ENCODE measurements at regions not wholly inside any gene's neighbourhood (a gene's known extent, or its start where the extent isn't known, plus 50 kb on each side); places are given as distances from the start of the nearest gene placed in this dataset.

DNA sequence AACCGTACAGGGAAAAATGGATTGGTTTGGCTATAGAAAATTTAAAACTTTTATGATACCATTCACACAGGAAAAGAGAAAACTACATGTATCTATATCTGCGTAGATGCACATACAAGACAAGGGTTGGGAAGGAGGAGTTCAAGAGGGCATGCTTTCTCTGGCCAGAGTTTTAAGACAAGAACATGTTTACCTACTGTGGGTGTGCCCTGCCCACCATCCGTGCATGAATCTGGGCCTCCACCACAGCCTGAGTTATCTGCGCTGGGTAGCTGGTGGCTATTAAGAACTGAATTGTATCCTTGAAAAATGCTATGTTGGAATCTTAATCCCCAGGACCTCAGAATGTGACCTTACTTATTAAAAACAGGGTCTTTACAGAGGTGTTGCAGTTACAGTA is 151.6 kb downstream of the AASDH start:
- WGBS, 2 donors (ENCODE audit: low coverage in 1 of 2), result 87 to 92% methylated on average over 2 to 4 of the region's 4 CpGs
- no peak overlapping the region for H3K4me3 ChIP-seq
- H3K4me1 ChIP-seq, result no peaks in the 10 kb centered on the region
- H3K27ac ChIP-seq, result no peak overlapping the region
- H3K27me3 ChIP-seq, result no peaks in the 10 kb centered on the region
- no peaks in the 10 kb centered on the region for H3K36me3 ChIP-seq
- no peak for TF ChIP-seq POLR2AphosphoS5 (IDR thresholded peaks at IDR 0.05)
- TF ChIP-seq, protein P1, sequence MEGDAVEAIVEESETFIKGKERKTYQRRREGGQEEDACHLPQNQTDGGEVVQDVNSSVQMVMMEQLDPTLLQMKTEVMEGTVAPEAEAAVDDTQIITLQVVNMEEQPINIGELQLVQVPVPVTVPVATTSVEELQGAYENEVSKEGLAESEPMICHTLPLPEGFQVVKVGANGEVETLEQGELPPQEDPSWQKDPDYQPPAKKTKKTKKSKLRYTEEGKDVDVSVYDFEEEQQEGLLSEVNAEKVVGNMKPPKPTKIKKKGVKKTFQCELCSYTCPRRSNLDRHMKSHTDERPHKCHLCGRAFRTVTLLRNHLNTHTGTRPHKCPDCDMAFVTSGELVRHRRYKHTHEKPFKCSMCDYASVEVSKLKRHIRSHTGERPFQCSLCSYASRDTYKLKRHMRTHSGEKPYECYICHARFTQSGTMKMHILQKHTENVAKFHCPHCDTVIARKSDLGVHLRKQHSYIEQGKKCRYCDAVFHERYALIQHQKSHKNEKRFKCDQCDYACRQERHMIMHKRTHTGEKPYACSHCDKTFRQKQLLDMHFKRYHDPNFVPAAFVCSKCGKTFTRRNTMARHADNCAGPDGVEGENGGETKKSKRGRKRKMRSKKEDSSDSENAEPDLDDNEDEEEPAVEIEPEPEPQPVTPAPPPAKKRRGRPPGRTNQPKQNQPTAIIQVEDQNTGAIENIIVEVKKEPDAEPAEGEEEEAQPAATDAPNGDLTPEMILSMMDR (IDR thresholded peaks at IDR 0.05), result no peak
- no peak for TF ChIP-seq POLR2A (IDR thresholded peaks at IDR 0.05)
- no peak for TF ChIP-seq EP300 (IDR thresholded peaks at IDR 0.05)
- no peak for ATAC-seq
- peaks cover 0 to 9% (median 0%) of the 10 kb centered on the region in 3 donors for H3K9me3 ChIP-seq

DNA sequence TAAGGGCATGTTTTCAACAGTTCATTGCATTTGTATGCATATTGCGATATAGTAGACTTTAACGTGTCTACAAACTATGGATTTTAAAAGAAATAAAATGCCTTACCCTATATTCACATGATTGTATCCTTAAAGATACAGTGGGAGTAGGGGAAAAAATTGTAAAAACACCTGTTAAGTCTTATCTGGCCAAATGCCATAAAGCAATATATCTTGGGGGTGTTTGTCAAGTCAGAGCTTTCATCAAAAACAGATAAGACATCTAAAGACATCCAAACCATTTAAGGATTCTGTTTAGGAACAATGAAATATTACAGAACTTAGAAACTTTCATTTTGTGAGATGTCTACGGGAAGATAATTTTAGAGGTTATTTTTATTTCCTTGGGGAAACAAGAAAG is 152.3 kb downstream of the AASDH start:
- no peak for TF ChIP-seq POLR2A (IDR thresholded peaks at IDR 0.05)
- ATAC-seq, result no peak
- no peaks in the 10 kb centered on the region for H3K36me3 ChIP-seq
- H3K4me3 ChIP-seq, result no peak overlapping the region
- WGBS, 2 donors (ENCODE audit: low coverage in 1 of 2), result 72 to 83% methylated on average over 3 of the region's 3 CpGs
- no peaks in the 10 kb centered on the region for H3K4me1 ChIP-seq
- H3K27ac ChIP-seq, result no peak overlapping the region
- H3K27me3 ChIP-seq, result no peaks in the 10 kb centered on the region
- H3K9me3 ChIP-seq, result peaks cover 0 to 9% (median 0%) of the 10 kb centered on the region in 3 donors

DNA sequence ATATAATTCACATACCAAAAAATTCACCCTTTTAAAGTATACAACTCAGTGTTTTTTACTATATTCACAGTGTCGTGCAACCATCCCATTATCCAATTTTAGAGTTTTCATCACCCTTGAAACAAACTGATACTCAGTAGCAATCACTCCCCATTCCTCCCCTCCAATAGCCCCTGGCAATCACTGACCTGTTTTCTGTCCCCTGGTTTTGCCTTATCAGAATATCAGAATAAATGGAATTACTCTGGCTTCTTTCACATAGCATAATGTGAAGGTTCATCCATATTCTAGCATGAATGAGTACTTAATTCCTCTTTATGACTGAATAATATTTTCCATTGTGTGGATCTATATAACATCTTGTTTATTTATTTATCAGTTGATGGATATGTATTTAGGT is 153.2 kb downstream of the AASDH start:
- WGBS, 2 donors (ENCODE audit: low coverage in 1 of 2), result 94 to 100% methylated on average over 1 of the region's 1 CpG
- Histone ChIP-seq H3K27ac (no peak overlapping the region), H3K27me3 (no peaks in the 10 kb centered on the region)

DNA sequence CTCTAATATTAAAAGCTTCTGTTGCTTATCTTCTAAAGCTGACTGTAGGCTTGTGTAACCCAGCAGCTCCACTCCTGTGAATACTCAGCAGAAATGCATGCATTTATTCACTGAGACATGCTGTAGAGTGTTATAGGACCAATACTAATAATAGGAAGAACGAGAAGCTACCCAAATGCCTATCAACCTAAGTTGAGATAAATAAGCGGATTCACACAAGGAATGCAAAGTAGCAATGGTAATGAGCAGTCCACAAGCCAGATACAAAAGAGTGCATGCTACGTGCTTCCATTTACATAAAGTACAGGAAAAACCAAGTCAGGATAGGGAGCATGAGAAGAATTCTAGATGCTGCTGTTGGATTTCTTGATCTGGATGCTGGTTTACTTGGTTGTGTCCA is 155.9 kb downstream of the AASDH start:
- peaks cover 0 to 15% (median 0%) of the 10 kb centered on the region in 3 donors for H3K9me3 ChIP-seq
- H3K36me3 ChIP-seq, result no peaks in the 10 kb centered on the region
- 78% methylated on average over 3 of the region's 3 CpGs for WGBS, 2 donors (ENCODE audit: low coverage in 1 of 2)
- no peak for ATAC-seq
- TF ChIP-seq POLR2A (IDR thresholded peaks at IDR 0.05) (no peak), POLR2AphosphoS5 (IDR thresholded peaks at IDR 0.05) (no peak), EP300 (IDR thresholded peaks at IDR 0.05) (no peak)
- TF ChIP-seq, protein P1 (IDR thresholded peaks at IDR 0.05), result no peak
- no peak overlapping the region for H3K4me3 ChIP-seq
- no peaks in the 10 kb centered on the region for H3K27me3 ChIP-seq
- no peak overlapping the region for H3K27ac ChIP-seq
- no peaks in the 10 kb centered on the region for H3K4me1 ChIP-seq

More for the DNA sequence above, 153.2 kb downstream of the AASDH start:
- H3K4me1 ChIP-seq, result no peaks in the 10 kb centered on the region
- no peaks in the 10 kb centered on the region for H3K36me3 ChIP-seq
- peaks cover 0 to 13% (median 0%) of the 10 kb centered on the region in 3 donors for H3K9me3 ChIP-seq
- H3K4me3 ChIP-seq, result no peak overlapping the region
- no peak for ATAC-seq
- TF ChIP-seq POLR2AphosphoS5 (IDR thresholded peaks at IDR 0.05) (no peak), POLR2A (IDR thresholded peaks at IDR 0.05) (no peak), EP300 (IDR thresholded peaks at IDR 0.05) (no peak)
- TF ChIP-seq, protein P1 (IDR thresholded peaks at IDR 0.05), result no peak

DNA sequence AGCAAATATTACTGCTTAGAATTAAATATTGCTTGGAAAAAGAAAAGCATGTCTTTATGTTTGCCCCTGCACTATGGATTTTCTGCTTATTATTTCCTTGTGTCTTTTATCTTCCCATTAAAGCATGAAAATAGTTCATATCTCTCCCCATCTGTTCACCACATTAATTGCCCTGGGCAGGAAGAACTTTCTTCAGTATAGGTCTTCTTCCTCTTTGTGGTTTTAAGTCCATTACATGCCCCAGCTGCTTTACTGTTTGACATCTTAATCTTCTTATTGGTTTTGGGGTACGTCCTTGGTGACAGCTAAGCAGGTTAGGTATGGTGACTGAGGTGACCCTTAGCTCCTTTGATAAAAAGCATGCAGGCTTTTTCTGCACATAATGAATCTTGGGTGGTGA is 157.3 kb downstream of the AASDH start:
- no peak overlapping the region for H3K4me3 ChIP-seq
- H3K27me3 ChIP-seq, result no peaks in the 10 kb centered on the region
- no peaks in the 10 kb centered on the region for H3K4me1 ChIP-seq
- no peak overlapping the region for H3K27ac ChIP-seq
- TF ChIP-seq EP300 (IDR thresholded peaks at IDR 0.05) (no peak), POLR2AphosphoS5 (IDR thresholded peaks at IDR 0.05) (no peak), POLR2A (IDR thresholded peaks at IDR 0.05) (no peak)
- TF ChIP-seq, protein P1 (IDR thresholded peaks at IDR 0.05), result no peak
- 0 to 20% methylated on average over 1 of the region's 1 CpG for WGBS, 2 donors (ENCODE audit: low coverage in 1 of 2)
- peaks cover 0 to 15% (median 0%) of the 10 kb centered on the region in 3 donors for H3K9me3 ChIP-seq
- H3K36me3 ChIP-seq, result no peaks in the 10 kb centered on the region
- no peak for ATAC-seq

All from gastroesophageal sphincter (tissue), 4 donors.